Choroid plexus epithelial cell (primary cell): ENCODE measurements at regions not wholly inside any gene's neighbourhood (a gene's known extent, or its start where the extent isn't known, plus 50 kb on each side); places are given as distances from the start of the nearest gene placed in this dataset.
A peak's percentile ranks its signal among the peaks of the same experiment; 100 is the strongest.

Source experiments
- DNase-seq: peaks from one replicate; pipeline ENCODE4 v3.0.0-alpha.2; 2010; ENCODE audit warnings: low read depth
- H3K4me3 ChIP-seq: 2 replicates; pipeline ENCODE4 v1.5.1; 2011; ENCODE audit warnings: low read depth, mild to moderate bottlenecking, control low read depth, low read length, moderate library complexity
- CTCF ChIP-seq: conservative IDR thresholded peaks from 2 replicates; pipeline ENCODE4 v1.5.1; 2011; ENCODE audit warnings: low read depth, mild to moderate bottlenecking, control low read depth, inconsistent platforms, low read length, moderate library complexity

- peak; percentile 10 for DNase-seq
- no peak for TF ChIP-seq CTCF
- H3K4me3 ChIP-seq, result no peak overlapping the region
These were observed 58.8 kb upstream of the FIGN start for GRCh38 chr2:163794635-163795034.
